ENCODE measurements at regions not wholly inside any gene's neighbourhood (a gene's known extent, or its start where the extent isn't known, plus 50 kb on each side); places are given as distances from the start of the nearest gene placed in this dataset.

DNA sequence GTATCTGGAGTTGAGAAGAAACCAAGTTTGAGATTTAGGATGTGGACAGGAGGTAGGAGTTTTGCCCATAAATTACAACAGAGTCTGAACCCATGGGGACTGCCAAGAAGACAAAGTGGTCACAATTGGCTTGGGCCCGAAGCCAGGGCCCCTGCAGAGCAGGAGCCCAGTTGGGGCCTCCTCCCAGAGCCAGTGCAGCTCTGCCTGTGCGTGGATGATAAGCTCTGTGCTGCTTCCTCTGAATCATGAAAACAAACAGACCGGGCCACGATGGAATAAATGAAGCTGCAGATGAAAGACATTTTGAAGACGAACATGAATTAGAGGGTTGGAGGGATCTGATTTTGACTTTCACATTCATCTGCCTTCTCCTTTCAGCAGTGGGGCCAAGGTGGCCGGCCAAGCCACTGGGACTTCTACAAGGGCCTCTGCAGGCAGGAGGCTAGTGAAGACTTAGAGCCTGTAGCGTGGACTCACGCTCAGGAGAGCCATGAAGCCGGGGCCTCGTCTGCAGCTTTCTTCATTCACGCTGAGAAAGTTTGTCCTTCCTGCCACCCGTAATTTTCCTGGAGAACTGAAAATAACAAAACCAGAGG is 156.8 kb upstream of the LYZL1 start:
- FAIRE-seq = no peak

DNA sequence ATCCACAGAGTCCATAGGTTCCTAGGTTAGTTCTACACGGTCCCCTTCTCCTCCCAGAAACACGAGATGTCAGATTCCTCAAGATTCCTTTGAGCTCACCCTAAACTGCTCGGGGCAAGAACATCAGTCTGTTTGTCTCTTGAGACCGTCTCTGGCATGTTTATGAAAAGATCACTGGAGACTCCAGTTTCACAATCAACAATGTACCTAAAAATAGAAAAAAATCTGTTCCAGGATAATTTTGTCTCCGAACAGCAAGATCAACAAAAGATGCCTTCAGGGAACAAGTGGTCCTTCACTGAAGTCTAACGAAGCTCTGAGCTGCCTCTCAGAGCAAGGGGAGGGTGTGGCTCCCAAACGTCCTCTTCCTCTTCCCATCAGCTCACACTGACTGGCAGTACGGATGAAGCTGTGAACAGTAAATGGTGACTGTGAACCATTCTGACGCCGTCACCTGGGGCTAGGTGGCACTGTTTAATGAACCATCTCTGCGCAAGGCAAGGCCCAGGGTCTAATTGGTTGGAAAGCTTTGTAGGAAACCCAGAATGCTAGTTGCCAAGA is 156.2 kb upstream of the LYZL1 start:
- FAIRE-seq = no peak

- FAIRE-seq = no peak
These were observed 153.5 kb upstream of the LYZL1 start for GRCh38 chr10:29135337-29135736.

DNA sequence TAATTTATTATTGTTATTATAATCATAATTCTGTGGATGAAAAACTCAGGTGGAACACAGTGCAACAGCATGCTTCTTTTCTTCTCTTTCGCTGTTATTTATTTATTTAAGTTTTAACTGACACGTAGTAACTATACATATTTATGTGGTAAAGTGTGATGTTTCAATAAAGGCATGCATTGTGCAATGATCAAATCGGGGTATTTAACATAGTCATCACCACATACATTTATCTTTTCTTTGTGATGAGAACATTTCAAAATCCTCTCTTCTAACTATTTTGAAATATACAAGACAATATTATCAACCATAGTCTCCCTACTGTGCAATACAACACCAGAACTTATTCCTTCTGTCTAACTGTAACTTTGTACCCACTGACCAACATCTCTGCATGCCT is 152.5 kb upstream of the LYZL1 start:
- no peak for FAIRE-seq

DNA sequence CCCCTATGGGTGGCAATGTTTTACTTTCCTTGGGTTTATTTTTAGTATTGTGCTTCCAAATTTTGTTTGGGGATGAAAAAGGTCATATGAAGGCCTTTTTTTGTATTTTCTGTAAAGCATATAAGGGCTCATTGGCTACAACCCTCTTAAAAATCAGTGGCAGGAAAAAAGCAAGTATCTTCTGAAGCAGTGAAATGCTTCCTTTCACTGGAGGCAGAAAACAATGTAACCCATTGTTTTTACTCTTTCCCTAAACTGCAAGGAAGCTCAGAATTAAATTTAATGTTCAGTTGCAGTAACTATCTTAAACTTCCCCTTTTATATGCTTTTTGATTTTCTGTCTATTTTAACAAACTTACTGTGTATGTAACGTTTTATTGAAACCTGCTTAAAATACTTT is 148.7 kb upstream of the LYZL1 start:
- FAIRE-seq = no peak

GRCh38 chr10:29140991-29141390 is 147.9 kb upstream of the LYZL1 start:
- no peak for FAIRE-seq

- FAIRE-seq = no peak
These were observed 147.1 kb upstream of the LYZL1 start for GRCh38 chr10:29141761-29142160.

GRCh38 chr10:29142516-29143314 is 146.2 kb upstream of the LYZL1 start:
- no peak for FAIRE-seq

DNA sequence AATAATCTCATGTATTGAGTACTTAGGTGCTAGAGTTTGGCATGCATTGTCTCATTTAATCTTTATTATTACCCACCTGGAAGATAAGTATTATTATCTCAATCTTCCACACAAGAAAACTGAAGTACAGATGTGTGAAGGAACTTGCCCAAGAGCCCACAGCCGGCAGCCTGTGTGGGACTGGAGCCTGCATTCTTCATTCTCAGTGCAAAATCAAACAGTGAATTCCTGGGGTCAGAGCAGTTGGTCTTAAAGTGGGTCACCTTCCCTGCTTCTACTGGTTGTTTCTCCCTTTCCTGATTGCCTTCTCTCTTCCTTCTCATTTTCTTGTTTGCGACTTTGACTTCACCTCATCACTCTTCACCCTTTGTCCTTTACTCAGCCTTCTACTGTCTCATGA is 144.7 kb upstream of the LYZL1 start:
- no peak for FAIRE-seq

DNA sequence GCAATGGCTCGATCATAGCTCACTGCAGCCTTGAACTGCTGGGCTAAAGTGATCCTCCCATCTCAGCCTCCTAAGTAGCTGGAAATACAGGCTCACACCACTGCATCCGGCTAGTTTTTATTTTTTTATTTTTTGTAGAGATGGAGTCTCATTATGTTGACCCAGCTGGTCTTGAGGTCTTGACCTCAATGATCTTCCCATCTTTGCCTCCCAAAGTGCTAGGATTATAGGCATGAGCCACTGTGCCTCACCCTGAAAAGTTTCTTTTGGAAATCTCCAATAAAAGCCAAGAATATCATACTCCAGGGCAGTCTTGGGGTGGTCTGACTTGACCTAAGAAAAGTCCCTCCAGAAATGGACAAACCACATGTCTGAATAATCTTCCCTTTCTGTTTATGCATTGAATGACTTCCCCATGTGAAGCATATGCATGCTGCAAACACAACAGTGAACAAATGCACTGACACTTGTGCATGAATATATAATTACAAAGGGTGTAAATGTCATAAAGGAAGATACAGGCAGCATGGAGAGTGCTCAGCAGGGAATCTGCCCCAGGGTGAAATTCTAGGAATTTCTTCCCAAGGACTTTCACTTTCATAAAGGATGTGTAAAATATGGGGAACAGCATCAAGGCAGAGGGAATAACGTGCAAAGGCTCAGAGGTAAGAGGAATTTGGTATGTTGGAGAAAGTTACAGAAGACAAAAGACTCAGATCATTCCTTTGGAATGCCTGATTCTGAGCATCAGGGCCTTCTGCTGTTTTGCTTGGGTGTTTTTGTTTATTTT is 142.4 kb upstream of the LYZL1 start:
- FAIRE-seq = no peak

DNA sequence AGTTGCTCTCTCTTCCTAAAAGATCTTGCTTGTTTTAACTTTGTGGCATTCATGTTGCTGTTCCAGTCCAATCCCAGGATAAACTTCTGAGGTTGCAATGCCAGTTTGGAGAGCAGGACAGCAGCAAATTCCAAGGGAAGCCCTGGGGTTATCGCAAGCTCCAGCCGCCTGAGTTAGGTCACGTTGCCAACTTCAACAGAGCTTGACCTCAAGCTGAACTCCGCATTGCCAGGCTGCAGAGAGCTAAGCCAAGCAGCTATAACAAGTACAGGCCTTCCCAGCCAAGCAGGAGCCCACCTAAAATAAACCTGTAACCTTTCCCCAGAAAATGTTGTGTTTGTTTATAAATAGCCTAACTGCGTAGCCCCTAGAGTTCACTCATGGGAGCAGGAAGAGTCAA is 138.9 kb upstream of the LYZL1 start:
- no peak for FAIRE-seq

GRCh38 chr10:29151005-29151404 is 137.9 kb upstream of the LYZL1 start:
- FAIRE-seq = no peak

DNA sequence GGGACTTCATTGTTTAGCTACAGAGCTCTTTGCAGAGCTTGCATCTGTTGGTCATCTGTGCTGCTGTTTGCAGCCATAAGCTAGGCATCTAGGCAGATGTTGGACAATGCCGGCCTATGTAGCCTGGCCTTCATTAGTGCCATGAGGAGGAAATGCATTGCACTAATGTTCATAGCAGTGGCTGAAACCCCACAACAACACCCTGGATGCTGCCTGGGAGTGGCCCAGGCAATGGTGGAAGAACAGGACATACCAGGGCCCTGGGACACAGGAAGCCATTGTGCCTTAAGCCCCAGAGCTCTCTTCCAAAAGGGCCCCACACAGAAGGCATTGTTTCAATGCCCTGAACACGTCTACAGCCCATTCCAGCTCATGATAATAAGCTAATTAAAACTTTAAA is 131.5 kb upstream of the LYZL1 start:
- no peak for FAIRE-seq

- FAIRE-seq = no peak
These were observed 130.8 kb upstream of the LYZL1 start for GRCh38 chr10:29158066-29158465.

GRCh38 chr10:29160150-29160617 is 128.7 kb upstream of the LYZL1 start:
- FAIRE-seq = no peak

DNA sequence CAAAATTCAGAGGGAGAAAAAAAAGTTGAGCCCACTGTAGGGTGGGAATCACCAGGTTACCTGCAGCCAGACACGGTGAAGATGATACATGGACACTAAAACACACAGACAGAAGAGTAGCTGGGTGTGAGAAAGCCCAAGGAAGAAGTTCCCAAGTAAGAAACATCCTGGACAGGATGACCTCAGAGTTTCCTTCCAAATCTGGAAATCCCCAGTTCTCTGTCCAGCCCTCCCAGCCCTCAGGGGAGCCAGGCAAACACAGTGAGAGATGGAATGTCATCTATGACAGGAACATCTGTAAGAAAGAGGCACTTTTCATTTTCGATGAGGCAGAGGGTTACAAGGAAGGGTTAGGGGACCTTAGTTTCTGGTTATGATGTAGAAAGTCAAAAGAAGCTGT is 125.1 kb upstream of the LYZL1 start:
- FAIRE-seq = no peak

DNA sequence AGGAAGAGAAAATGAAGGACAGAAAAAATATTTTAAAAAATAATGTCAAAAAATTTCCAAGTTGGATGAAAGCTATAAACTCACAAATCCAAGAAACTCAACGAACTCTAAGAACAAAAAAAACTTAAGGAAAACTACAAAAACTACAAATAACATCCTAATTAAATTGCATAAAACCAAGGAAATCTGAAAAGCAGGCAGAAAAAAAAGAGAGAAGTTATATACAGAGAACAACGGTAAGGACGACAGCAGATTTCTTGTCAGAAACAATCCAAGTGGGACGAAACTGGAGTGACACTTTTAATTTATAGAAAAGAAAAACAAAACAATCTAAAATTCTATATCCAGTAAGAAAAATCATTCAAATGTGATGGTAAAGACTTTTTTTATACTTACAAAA is 122.2 kb upstream of the LYZL1 start:
- peak; percentile 17 for FAIRE-seq

- no peak for FAIRE-seq
These were observed 119.8 kb upstream of the LYZL1 start for GRCh38 chr10:29169021-29169420.

DNA sequence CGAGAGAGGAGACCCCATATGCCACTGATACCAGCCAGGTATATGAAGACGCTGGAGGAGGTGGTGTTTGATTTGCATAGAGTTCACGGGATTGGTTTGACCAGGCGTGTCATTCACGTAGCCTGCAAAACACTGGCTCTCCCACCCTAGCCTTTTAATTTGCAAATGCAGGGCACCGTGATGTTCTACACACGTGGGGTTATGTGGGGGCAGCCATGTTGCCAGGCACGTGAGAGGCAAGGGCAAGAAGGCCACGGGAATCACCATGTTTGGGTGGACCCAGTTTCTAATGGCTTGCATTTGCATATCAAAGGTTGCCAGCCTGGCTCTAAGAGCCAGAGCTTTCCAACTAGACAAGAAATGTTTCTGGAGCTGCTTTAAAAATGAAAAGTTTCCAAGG is 117.2 kb upstream of the LYZL1 start:
- no peak for FAIRE-seq

DNA sequence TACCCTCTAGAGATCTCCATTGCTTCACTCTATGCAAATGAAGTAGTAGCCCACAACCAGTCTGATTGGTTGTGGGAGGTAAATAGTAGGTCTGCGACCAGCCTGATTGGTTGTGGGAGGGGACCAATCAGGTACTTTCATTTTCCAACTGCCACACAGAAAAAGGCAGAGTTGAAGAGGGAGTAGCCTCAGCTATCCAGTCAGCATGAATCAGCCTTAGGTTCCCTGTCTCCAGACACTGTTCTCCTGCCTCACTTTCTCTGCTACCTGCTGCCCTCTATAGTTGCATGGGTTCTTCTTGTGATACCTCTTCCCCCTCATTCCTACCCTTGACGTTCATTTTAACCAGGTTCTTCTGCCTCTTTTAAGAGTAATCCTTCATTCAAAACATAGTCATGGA is 114.5 kb upstream of the LYZL1 start:
- no peak for FAIRE-seq

- no peak for FAIRE-seq
These were observed 111.7 kb upstream of the LYZL1 start for GRCh38 chr10:29176845-29177832.

GRCh38 chr10:29181936-29182335 is 106.9 kb upstream of the LYZL1 start:
- no peak for FAIRE-seq

Data from islet of Langerhans (tissue), 1 donor.